ENCODE measurements at regions not wholly inside any gene's neighbourhood (a gene's known extent, or its start where the extent isn't known, plus 50 kb on each side); places are given as distances from the start of the nearest gene placed in this dataset.

GRCh38 chr6:40077315-40077714 lies 143.1 kb upstream of the MOCS1 start:
- no peak for DNase-seq (ENCODE audit: low read depth)

- DNase-seq (ENCODE audit: low read depth): no peak
Measured at GRCh38 chr6:40075056-40075590, 140.9 kb upstream of the MOCS1 start.

GRCh38 chr6:40074306-40075055 lies 140.2 kb upstream of the MOCS1 start:
- no peak for DNase-seq (ENCODE audit: low read depth)

GRCh38 chr6:40066372-40066771 lies 132.1 kb upstream of the MOCS1 start:
- DNase-seq (ENCODE audit: low read depth): no peak

GRCh38 chr6:40056865-40057264 lies 122.6 kb upstream of the MOCS1 start:
- DNase-seq (ENCODE audit: low read depth): no peak

- DNase-seq (ENCODE audit: low read depth): peak; percentile 7
Measured at GRCh38 chr6:40054602-40055001, 120.3 kb upstream of the MOCS1 start.

GRCh38 chr6:40054186-40054585 lies 119.9 kb upstream of the MOCS1 start:
- DNase-seq (ENCODE audit: low read depth): peak; percentile 3

- DNase-seq (ENCODE audit: low read depth): no peak
Measured at GRCh38 chr6:40049128-40049527, 114.9 kb upstream of the MOCS1 start.

- DNase-seq (ENCODE audit: low read depth): no peak
Measured at GRCh38 chr6:40044196-40044595, 109.9 kb upstream of the MOCS1 start.

- peak; percentile 23 for DNase-seq (ENCODE audit: low read depth)
Measured at GRCh38 chr6:40042232-40042631, 108.0 kb upstream of the MOCS1 start.

GRCh38 chr6:40039042-40039441 lies 104.8 kb upstream of the MOCS1 start:
- no peak for DNase-seq (ENCODE audit: low read depth)

GRCh38 chr6:40038626-40039025 lies 104.4 kb upstream of the MOCS1 start:
- DNase-seq (ENCODE audit: low read depth): no peak

- no peak for DNase-seq (ENCODE audit: low read depth)
Measured at GRCh38 chr6:40037271-40037670, 103.0 kb upstream of the MOCS1 start.

- DNase-seq (ENCODE audit: low read depth): peak; percentile 15
Measured at GRCh38 chr6:40036186-40036585, 101.9 kb upstream of the MOCS1 start.

GRCh38 chr6:40028449-40028848 lies 94.2 kb upstream of the MOCS1 start:
- no peak for DNase-seq (ENCODE audit: low read depth)

GRCh38 chr6:40022867-40023266 lies 88.6 kb upstream of the MOCS1 start:
- DNase-seq (ENCODE audit: low read depth): peak; percentile 9

GRCh38 chr6:40020166-40020565 lies 85.9 kb upstream of the MOCS1 start:
- DNase-seq (ENCODE audit: low read depth): no peak

GRCh38 chr6:40015530-40015929 lies 81.3 kb upstream of the MOCS1 start:
- no peak for DNase-seq (ENCODE audit: low read depth)

- DNase-seq (ENCODE audit: low read depth): peak; percentile 1
Measured at GRCh38 chr6:40011844-40012243, 77.6 kb upstream of the MOCS1 start.

- no peak for DNase-seq (ENCODE audit: low read depth)
Measured at GRCh38 chr6:40000964-40001515, 66.8 kb upstream of the MOCS1 start.

GRCh38 chr6:39999006-39999867 lies 65.0 kb upstream of the MOCS1 start:
- DNase-seq (ENCODE audit: low read depth): peak; percentile 6

GRCh38 chr6:39998126-39998525 lies 63.9 kb upstream of the MOCS1 start:
- DNase-seq (ENCODE audit: low read depth): no peak

Data from renal cortical epithelial cell (primary cell).